H9 (cell line): ENCODE measurements at regions not wholly inside any gene's neighbourhood (a gene's known extent, or its start where the extent isn't known, plus 50 kb on each side); places are given as distances from the start of the nearest gene placed in this dataset.

ENCODE experiments used
- DNase-seq: peaks from one replicate; pipeline ENCODE4 v3.0.0-alpha.2; 2017
- H2AFZ ChIP-seq: one replicate; pipeline ENCODE4 v1.6.1; 2013; ENCODE audit warnings: mild to moderate bottlenecking, low read length, control low read depth, moderate library complexity
- H2AK5ac ChIP-seq: 2 replicates; pipeline ENCODE4 v1.6.1; 2013; ENCODE audit warnings: low read length, control low read depth, mixed read lengths; ENCODE audit not compliant: insufficient read length
- H2BK120ac ChIP-seq: one replicate; pipeline ENCODE4 v1.6.1; 2013; ENCODE audit warnings: low read depth, mild to moderate bottlenecking, low read length, control low read depth, inconsistent platforms; ENCODE audit not compliant: poor library complexity, severe bottlenecking
- H2BK12ac ChIP-seq: 2 replicates; pipeline ENCODE4 v1.6.1; 2013; ENCODE audit warnings: low read length, control low read depth, mixed read lengths, low read depth; ENCODE audit not compliant: insufficient read length
- H2BK15ac ChIP-seq: 2 replicates; pipeline ENCODE4 v1.6.1; 2013; ENCODE audit warnings: low read depth, low read length, control low read depth
- H2BK20ac ChIP-seq: one replicate; pipeline ENCODE4 v1.6.1; 2013; ENCODE audit warnings: low read depth, mild to moderate bottlenecking, low read length, control low read depth, inconsistent platforms; ENCODE audit not compliant: poor library complexity, severe bottlenecking
- H2BK5ac ChIP-seq: 2 replicates; pipeline ENCODE4 v1.6.1; 2013; ENCODE audit warnings: low read length, control low read depth, mixed read lengths; ENCODE audit not compliant: insufficient read length
- H3K14ac ChIP-seq: 2 replicates; pipeline ENCODE4 v1.6.1; 2013; ENCODE audit warnings: low read length, control low read depth; ENCODE audit not compliant: insufficient read depth
- H3K18ac ChIP-seq: 2 replicates; pipeline ENCODE4 v1.6.1; 2013; ENCODE audit warnings: low read depth, mild to moderate bottlenecking, mixed read lengths, low read length, control low read depth; ENCODE audit not compliant: insufficient read length
- H3K23ac ChIP-seq: 2 replicates; pipeline ENCODE4 v1.6.1; 2013; ENCODE audit warnings: low read length, control low read depth, mixed read lengths, low read depth; ENCODE audit not compliant: insufficient read length
- H3K23me2 ChIP-seq: 2 replicates; pipeline ENCODE4 v1.6.1; 2013; ENCODE audit warnings: low read depth, mild to moderate bottlenecking, mixed read lengths, low read length, control low read depth; ENCODE audit not compliant: insufficient read length, poor library complexity, severe bottlenecking
- H3K27ac ChIP-seq: 2 replicates; pipeline ENCODE4 v1.5.1; 2013; ENCODE audit warnings: low read length, control low read depth, mixed read lengths, low read depth; ENCODE audit not compliant: insufficient read length
- H3K27me3 ChIP-seq: 2 replicates; pipeline ENCODE4 v1.6.1; 2013; ENCODE audit warnings: low read length, control low read depth, inconsistent platforms; ENCODE audit not compliant: insufficient read depth
- H3K4ac ChIP-seq: 2 replicates; pipeline ENCODE4 v1.6.1; 2013; ENCODE audit warnings: low read depth, mild to moderate bottlenecking, control low read depth, inconsistent platforms, low read length, moderate library complexity
- H3K4me1 ChIP-seq: 2 replicates; pipeline ENCODE4 v1.6.1; 2013; ENCODE audit warnings: low read length, control low read depth, inconsistent platforms; ENCODE audit not compliant: insufficient read depth
- H3K4me2 ChIP-seq: 2 replicates; pipeline ENCODE4 v1.6.1; 2013; ENCODE audit warnings: low read length, control low read depth, mixed read lengths; ENCODE audit not compliant: insufficient read length, insufficient read depth
- H3K56ac ChIP-seq: 2 replicates; pipeline ENCODE4 v1.6.1; 2013; ENCODE audit warnings: low read depth, mild to moderate bottlenecking, mixed read lengths, low read length, control low read depth; ENCODE audit not compliant: insufficient read length
- H3K79me1 ChIP-seq: 2 replicates; pipeline ENCODE4 v1.6.1; 2013; ENCODE audit warnings: low read depth, mild to moderate bottlenecking, moderate library complexity, low read length, control low read depth, inconsistent platforms; ENCODE audit not compliant: insufficient read depth, poor library complexity, severe bottlenecking
- H3K79me2 ChIP-seq: 2 replicates; pipeline ENCODE4 v1.6.1; 2013; ENCODE audit warnings: low read length, control low read depth, inconsistent platforms; ENCODE audit not compliant: insufficient read depth
- H3K9ac ChIP-seq: 2 replicates; pipeline ENCODE4 v1.6.1; 2013; ENCODE audit warnings: low read length, control low read depth, mixed read lengths; ENCODE audit not compliant: insufficient read length; ENCODE audit errors: extremely low read depth
- H3K9me3 ChIP-seq: one replicate; pipeline ENCODE4 v1.6.1; 2013; ENCODE audit warnings: low read depth, low read length, inconsistent platforms; ENCODE audit not compliant: control insufficient read depth
- H3T11ph ChIP-seq: one replicate; pipeline ENCODE4 v1.6.1; 2013; ENCODE audit warnings: mild to moderate bottlenecking, low read length, control low read depth, inconsistent platforms
- H4K20me1 ChIP-seq: one replicate; pipeline ENCODE4 v1.6.1; 2013; ENCODE audit not compliant: control insufficient read depth, insufficient read length, insufficient read depth
- H4K5ac ChIP-seq: 2 replicates; pipeline ENCODE4 v1.6.1; 2013; ENCODE audit warnings: low read depth, mild to moderate bottlenecking, mixed read lengths, low read length, control low read depth; ENCODE audit not compliant: insufficient read length
- H4K8ac ChIP-seq: replicated peaks from 2 replicates; pipeline ENCODE4 v1.6.1; 2013; ENCODE audit warnings: low read length, control low read depth, mixed read lengths, low read depth; ENCODE audit not compliant: insufficient read length
- H4K91ac ChIP-seq: 2 replicates; pipeline ENCODE4 v1.6.1; 2013; ENCODE audit warnings: low read depth, mild to moderate bottlenecking, moderate library complexity, mixed read lengths, low read length, control low read depth; ENCODE audit not compliant: insufficient read length
- H3K27ac Mint-ChIP-seq, 3 experiments: 2 replicates in 2 of 3; 3 replicates in 1 of 3; pipeline ENCODE4 v1.8.0; 2020 to 2021; ENCODE audit warnings: mixed read lengths in 3 of 3, mild to moderate bottlenecking in 1 of 3, moderate library complexity in 1 of 3
- H3K27me3 Mint-ChIP-seq: 2 replicates; pipeline ENCODE4 v1.8.0; 2021; ENCODE audit warnings: low read depth, mild to moderate bottlenecking, moderate library complexity, mixed read lengths
- H3K36me3 Mint-ChIP-seq, 3 experiments: 2 replicates in 2 of 3; 3 replicates in 1 of 3; pipeline ENCODE4 v1.8.0; 2020 to 2021; ENCODE audit warnings: low read depth in 3 of 3, mixed read lengths in 3 of 3; ENCODE audit not compliant: insufficient read depth in 1 of 3
- H3K4me1 Mint-ChIP-seq, 2 experiments: 2 replicates each; pipeline ENCODE4 v1.8.0; 2020; ENCODE audit warnings: mixed read lengths in 2 of 2
- H3K4me3 Mint-ChIP-seq, 2 experiments: 2 replicates in 1 of 2; 3 replicates in 1 of 2; pipeline ENCODE4 v1.8.0; 2020 to 2021; ENCODE audit warnings: mild to moderate bottlenecking in 2 of 2, mixed read lengths in 2 of 2, moderate library complexity in 1 of 2
- H3K9me3 Mint-ChIP-seq, 2 experiments: 2 replicates in 1 of 2; 3 replicates in 1 of 2; pipeline ENCODE4 v1.8.0; 2020; ENCODE audit warnings: mild to moderate bottlenecking in 2 of 2, mixed read lengths in 2 of 2, moderate library complexity in 1 of 2
- TF ChIP-seq, protein P1 (sequence below): fragments of 200-600 bp; sonication (generic); conservative IDR thresholded peaks from 3 replicates; pipeline ENCODE4 v1.8.0; 2021; ENCODE audit warnings: antibody characterized with exemption, mild to moderate bottlenecking

DNA sequence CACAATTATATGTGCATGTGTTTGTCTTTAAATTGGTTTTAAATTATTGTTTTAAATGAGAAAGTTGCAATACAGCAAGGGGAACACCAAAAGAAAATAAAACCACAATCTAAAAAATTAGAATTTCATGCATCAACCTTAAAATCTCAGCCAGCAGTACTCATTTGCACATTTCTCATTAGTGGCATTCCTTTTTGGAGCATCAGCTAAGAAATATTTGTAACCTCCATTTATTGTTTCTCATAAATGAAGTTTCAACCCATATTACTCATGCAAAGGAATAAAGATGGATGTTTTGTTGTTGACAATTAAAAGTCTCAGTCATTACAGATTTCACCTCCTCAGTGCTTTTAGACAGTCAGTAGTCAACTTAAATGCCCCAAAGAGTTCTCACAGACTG lies 160.1 kb downstream of the TBX15 start:
- no peak overlapping the region for H2BK5ac ChIP-seq
- H3K27me3 ChIP-seq = no peaks in the 10 kb centered on the region
- H4K5ac ChIP-seq = no peak overlapping the region
- H3K14ac ChIP-seq = no peak overlapping the region
- H2BK20ac ChIP-seq = no peak overlapping the region
- H3K4me1 ChIP-seq = no peaks in the 10 kb centered on the region
- H2AK5ac ChIP-seq = no peak overlapping the region
- H3K9ac ChIP-seq = no peak overlapping the region
- Mint-ChIP-seq H3K36me3 (peaks cover 7 to 23% (median 9%) of the 10 kb centered on the region in 3 experiments; a peak in 6 of 7 replicates), H3K27me3 (peaks cover 2% of the 10 kb centered on the region; the same call in 1 of the 2 replicates), H3K27ac (no peak overlapping the region), H3K4me1 (no peaks in the 10 kb centered on the region), H3K4me3 (no peak overlapping the region), H3K9me3 (peaks cover 25 to 26% of the 10 kb centered on the region in 2 experiments)
- no peaks in the 10 kb centered on the region for H3K79me2 ChIP-seq
- TF ChIP-seq, protein P1, sequence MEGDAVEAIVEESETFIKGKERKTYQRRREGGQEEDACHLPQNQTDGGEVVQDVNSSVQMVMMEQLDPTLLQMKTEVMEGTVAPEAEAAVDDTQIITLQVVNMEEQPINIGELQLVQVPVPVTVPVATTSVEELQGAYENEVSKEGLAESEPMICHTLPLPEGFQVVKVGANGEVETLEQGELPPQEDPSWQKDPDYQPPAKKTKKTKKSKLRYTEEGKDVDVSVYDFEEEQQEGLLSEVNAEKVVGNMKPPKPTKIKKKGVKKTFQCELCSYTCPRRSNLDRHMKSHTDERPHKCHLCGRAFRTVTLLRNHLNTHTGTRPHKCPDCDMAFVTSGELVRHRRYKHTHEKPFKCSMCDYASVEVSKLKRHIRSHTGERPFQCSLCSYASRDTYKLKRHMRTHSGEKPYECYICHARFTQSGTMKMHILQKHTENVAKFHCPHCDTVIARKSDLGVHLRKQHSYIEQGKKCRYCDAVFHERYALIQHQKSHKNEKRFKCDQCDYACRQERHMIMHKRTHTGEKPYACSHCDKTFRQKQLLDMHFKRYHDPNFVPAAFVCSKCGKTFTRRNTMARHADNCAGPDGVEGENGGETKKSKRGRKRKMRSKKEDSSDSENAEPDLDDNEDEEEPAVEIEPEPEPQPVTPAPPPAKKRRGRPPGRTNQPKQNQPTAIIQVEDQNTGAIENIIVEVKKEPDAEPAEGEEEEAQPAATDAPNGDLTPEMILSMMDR = no peak
- no peak overlapping the region for H3T11ph ChIP-seq
- no peaks in the 10 kb centered on the region for H3K23me2 ChIP-seq
- no peak overlapping the region for H4K91ac ChIP-seq
- no peaks in the 10 kb centered on the region for H4K20me1 ChIP-seq
- H3K27ac ChIP-seq = no peak overlapping the region
- H3K9me3 ChIP-seq = peaks cover 9% of the 10 kb centered on the region
- H2AFZ ChIP-seq = no peak overlapping the region
- H3K56ac ChIP-seq = no peak overlapping the region
- DNase-seq = no peak
- no peak overlapping the region for H2BK120ac ChIP-seq
- H2BK15ac ChIP-seq = no peak overlapping the region
- H3K4ac ChIP-seq = no peak overlapping the region
- no peak overlapping the region for H2BK12ac ChIP-seq
- no peak overlapping the region for H4K8ac ChIP-seq
- no peak overlapping the region for H3K23ac ChIP-seq
- no peak overlapping the region for H3K18ac ChIP-seq
- H3K4me2 ChIP-seq = no peak overlapping the region
- H3K79me1 ChIP-seq = no peaks in the 10 kb centered on the region
